Stimulated activated naive CD8-positive, alpha-beta T cell treated with anti-CD3 and anti-CD28 coated beads, Interleukin-15, Interleukin-2, amounts not matched to agents 100 U/mL and 50 U/mL, for 24 hours (primary cell): ENCODE measurements at regions not wholly inside any gene's neighbourhood (a gene's known extent, or its start where the extent isn't known, plus 50 kb on each side); places are given as distances from the start of the nearest gene placed in this dataset.

Experiments
- ATAC-seq: fragments of 150-1000 bp; cut with Tn5 transposase; one replicate; pipeline ENCODE4 v1.10.0; 2021
- DNase-seq: peaks from one replicate; pipeline ENCODE4 v3.0.0; 2021

- DNase-seq: no peak
- no peak for ATAC-seq
Observed at GRCh38 chr15:55017635-55018034, 179.1 kb downstream of the RSL24D1 start.

GRCh38 chr15:55016225-55016624 lies 180.5 kb downstream of the RSL24D1 start:
- no peak for DNase-seq
- ATAC-seq: no peak

GRCh38 chr15:55015093-55015445 lies 181.7 kb downstream of the RSL24D1 start:
- ATAC-seq (no peak), DNase-seq (no peak)

- no peak for ATAC-seq
- DNase-seq: no peak
Observed at GRCh38 chr15:55014391-55015092, 182.2 kb downstream of the RSL24D1 start.

DNA sequence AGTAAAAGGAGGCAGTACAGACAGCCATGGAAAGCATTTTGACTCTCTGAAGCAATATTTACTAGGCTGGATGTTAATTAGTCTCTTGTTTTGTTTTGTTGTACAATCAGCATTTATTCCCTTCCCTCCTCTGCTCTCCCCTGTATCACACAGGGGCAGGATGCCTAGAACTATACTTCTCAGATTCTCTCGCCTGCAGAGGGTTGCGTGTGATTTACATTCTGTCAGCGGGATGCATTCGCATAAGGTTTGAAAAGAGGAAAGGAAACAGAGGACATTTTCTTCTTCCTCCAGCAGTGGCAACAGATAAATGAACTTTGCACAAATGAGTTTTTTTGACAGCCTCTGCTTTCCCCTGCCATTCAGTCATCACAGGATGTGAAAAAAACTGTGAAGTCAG lies 188.3 kb downstream of the RSL24D1 start:
- ATAC-seq (no peak), DNase-seq (no peak)

GRCh38 chr15:55007561-55007960 lies 189.2 kb downstream of the RSL24D1 start:
- DNase-seq (no peak), ATAC-seq (no peak)

DNA sequence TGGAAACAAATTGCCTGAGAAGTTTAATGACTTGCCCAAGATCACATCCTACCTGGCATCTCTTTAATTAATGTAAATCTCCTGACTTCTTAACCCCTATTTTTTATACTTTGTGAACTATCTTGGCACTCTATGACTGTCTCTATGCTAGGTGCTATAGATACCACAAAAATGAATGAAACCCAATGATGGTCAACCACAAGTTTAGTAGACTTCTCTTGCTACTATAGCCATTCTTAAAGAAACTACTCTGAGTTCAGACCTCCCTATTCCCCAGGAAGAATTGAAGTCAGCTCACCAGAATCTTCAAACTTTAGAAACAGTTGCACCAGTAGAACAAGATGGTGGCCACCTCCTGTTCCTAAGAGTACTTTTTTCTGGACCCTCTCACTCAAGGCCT lies 191.1 kb downstream of the RSL24D1 start:
- no peak for ATAC-seq
- DNase-seq: no peak

DNA sequence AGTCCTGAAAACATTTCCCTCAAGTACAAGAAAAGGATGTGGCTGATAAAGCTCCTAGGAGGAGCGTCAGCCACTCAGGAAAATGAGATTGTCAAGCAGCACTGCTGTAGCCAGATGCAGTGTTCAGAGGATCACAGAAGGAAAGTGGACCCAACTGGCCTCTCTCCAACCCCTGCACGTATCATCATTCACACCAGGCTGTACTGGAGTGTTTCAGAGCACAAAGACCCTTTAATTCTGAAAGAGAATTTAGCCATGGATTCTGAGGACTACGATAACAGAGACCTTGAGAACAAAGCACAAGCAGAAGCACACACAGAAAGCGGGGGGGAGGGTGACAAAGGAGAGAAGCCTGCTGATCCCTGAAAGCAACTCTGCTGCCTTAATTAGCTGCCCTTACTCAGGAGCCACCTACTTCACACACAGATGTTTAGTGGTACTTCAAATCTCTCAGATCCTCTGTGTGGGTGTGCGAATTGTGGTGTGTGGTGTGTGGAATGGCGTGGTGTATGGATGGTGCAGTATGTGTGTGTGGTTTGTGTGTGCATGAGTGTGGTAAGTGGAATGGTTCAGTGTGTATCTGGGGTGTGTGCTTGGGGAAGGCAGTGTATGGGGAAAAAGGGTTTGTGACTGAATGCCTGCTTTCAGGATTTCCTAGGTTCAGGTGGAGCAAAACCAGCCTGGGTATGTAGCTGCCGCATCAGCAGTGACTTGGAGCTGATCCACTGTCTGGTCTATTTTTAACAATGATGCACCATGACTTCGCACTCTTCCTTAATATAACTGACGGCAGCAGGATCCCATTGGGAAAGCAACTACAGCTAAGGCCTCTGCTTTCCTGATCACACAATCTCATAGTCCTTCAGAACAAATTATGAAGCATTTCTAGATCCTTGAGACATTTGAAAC lies 192.5 kb downstream of the RSL24D1 start:
- DNase-seq (no peak), ATAC-seq (peak; percentile 40)

GRCh38 chr15:54998661-54999060 lies 198.1 kb downstream of the RSL24D1 start:
- DNase-seq: no peak
- no peak for ATAC-seq

DNA sequence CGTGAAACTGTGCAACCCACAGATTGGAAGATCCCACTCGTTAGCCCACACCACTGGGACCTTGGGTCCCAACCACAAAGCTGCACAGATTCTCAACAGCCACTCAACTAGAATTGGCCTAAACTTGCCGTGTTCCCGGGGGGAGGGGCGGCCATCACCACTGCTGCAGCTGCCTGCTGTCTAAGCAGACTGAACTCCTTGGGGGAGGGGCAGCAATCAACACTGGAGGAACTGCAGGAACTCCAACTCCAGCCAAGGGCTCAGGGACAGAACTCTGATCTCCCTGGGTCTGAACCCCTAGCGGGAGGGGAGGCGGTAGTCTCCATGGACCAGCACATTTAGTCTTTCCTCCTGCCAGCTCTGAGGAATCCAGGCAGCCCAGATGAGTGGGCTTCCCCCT lies 205.9 kb downstream of the RSL24D1 start:
- DNase-seq (no peak), ATAC-seq (no peak)

GRCh38 chr15:54987881-54988280 lies 208.9 kb downstream of the RSL24D1 start:
- ATAC-seq: no peak
- no peak for DNase-seq

GRCh38 chr15:54979964-54980363 lies 216.8 kb downstream of the RSL24D1 start:
- no peak for ATAC-seq
- no peak for DNase-seq

DNA sequence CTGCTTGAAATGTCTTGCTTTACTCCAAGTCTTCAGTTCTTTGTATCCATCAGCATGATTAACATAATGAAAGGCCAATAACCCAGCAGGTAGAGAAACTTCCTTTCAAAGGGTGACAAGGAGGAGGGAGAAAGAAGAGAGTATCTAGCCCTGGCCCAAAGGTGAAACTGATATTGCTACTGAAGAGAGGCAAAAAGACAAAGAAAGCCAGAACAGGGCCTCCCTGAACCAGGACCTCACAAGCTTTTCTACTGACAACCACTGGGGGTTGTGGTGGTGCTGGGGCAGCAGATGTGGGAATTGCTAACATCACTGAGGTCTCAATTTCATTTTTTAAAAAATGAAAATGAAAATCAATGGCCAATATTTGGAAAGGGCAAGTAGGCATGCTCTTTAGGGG lies 234.1 kb downstream of the RSL24D1 start:
- ATAC-seq (no peak), DNase-seq (no peak)

DNA sequence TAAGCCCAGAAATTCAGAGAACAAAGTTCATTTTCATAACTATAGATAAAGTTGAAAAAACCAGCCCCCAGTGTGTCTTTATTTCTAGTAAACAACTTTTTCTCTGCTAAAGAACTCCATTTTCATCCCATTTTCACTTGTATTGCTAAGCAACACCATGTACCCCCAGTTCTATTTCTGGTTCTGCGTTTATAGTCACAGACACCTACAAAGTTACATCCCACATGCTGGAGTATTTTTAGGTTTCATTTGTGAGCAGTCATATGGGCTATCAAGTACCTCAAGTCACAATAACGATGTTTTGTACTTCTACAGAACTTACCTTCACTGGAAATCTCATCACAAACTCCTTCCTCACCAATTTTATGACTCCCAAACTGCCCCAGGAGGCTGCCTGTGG lies 236.5 kb downstream of the RSL24D1 start:
- DNase-seq (no peak), ATAC-seq (no peak)

DNA sequence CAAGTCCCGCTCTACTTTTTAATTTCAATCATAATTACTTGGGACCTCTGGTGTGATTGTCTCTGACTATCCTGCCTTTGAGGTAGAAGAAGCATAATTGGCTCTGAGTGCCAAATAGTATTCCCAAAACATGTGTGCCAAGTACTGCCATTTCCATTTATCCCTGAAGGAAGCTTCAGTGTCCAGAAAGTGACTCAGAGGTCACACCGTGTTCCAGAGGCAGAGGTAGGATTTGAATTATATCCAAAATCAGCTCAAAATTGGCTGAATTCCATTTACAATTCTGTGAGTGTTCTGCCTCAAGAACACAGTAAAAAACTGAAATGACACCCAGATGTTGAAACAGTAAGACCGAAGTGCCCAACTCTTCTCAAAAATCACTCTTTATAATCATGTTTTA lies 255.3 kb downstream of the RSL24D1 start:
- ATAC-seq: no peak
- DNase-seq: no peak

- ATAC-seq (no peak), DNase-seq (no peak)
Observed at GRCh38 chr15:54917312-54917711, 279.4 kb downstream of the RSL24D1 start.

- no peak for DNase-seq
- ATAC-seq: no peak
Observed at GRCh38 chr15:54915380-54915779, 281.4 kb downstream of the RSL24D1 start.

- DNase-seq (no peak), ATAC-seq (no peak)
Observed at GRCh38 chr15:54884312-54884711, 312.4 kb downstream of the RSL24D1 start.

DNA sequence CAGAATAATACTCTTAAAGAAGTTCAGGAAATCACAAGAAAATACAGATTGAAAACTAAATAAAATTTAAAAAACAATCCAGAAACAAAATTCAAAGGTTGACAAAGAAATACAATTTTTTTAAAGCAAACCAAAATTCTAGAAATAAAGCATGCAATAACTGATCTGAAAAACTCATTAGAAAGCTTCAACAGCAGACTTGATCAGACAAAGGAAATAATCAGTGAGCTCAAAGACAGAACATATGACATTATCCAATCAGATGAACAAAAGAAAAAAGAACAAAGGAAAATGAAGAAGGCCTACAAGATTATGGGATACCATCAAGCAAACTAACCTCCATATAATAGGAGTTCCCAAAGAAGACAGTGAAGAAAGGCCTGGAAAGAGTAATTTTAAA lies 336.8 kb downstream of the RSL24D1 start:
- ATAC-seq (no peak), DNase-seq (no peak)

- DNase-seq (no peak), ATAC-seq (no peak)
Observed at GRCh38 chr15:54854667-54855066, 342.1 kb downstream of the RSL24D1 start.

- ATAC-seq: no peak
- DNase-seq: no peak
Observed at GRCh38 chr15:54850101-54850500, 346.6 kb downstream of the RSL24D1 start.

GRCh38 chr15:54843006-54843405 lies 353.7 kb downstream of the RSL24D1 start:
- no peak for DNase-seq
- ATAC-seq: no peak

DNA sequence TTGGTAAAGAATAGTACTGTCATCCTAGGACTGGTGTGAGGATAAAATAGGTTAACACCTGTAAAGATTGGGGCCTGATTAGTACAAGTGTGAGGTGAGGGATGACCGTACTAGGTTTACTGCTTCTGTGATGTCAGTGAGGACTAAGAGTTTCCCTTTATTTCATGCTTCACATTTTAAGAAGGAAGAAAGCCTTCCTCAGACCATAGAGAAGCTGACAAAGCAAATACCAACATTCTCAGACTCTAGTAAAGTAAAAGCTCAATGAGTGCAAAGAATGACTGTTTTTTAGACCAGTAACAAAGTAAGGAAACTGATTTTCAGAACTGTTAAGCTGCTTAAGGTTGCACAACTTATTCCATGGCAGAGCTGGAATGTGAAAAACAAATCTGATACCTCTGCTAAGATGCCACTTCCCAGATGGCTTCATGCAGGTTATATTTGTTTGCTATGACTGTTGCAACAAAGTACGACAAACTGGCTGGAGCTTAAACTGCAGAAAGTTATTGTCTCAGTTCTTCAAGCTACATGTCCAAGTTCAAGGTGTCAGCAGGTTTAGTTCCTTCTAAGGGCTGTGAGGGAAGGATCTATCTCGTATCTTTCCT lies 354.9 kb downstream of the RSL24D1 start:
- DNase-seq (no peak), ATAC-seq (no peak)
